GM19193 (cell line): ENCODE measurements at regions not wholly inside any gene's neighbourhood (a gene's known extent, or its start where the extent isn't known, plus 50 kb on each side); places are given as distances from the start of the nearest gene placed in this dataset.

ENCODE experiments used
- POLR2A ChIP-seq: IDR thresholded peaks from 4 replicates; pipeline ENCODE4 v1.6.1; 2011; ENCODE audit not compliant: insufficient read depth, insufficient read length; ENCODE audit errors: extremely low read depth

DNA sequence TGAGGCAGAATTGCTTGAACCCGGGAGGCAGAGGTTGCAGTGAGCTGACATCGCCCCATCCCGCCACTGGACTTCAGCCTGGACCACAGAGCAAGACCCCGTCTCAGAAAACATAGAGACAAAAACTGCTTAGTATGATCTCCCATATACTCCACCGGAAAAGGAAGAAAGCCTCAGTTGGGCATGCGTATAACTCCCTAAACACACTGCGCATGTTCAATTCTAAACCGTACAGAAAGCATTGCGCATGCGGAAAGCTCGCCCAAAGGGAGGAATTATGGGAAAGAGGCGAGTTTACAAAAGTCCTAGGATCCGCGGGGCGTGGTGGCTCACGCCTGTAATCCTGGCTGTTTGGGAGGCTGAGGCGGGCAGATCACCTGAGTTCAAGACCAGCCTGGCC is 312.7 kb upstream of the ERCC4 start:
- no peak for TF ChIP-seq POLR2A

DNA sequence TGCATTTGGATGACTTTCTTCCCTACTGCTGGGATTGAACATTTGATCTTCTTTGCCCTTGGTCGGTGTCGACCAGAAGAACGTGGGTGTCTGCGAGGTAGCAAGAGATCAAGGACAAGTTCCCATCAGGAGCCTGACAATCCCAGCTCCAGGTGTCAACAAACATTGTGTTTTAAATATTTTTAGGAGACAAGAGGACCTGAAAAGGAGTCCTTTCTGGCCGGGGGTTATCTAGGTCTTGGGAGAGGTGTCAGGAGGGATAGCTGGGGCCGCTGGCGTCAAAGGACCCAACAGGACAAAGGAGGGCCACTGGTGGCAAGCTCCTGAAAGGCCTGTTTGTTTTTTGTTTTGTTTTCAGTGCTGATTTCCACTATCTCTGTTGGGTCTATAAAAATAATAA is 308.4 kb upstream of the ERCC4 start:
- TF ChIP-seq POLR2A = no peak

DNA sequence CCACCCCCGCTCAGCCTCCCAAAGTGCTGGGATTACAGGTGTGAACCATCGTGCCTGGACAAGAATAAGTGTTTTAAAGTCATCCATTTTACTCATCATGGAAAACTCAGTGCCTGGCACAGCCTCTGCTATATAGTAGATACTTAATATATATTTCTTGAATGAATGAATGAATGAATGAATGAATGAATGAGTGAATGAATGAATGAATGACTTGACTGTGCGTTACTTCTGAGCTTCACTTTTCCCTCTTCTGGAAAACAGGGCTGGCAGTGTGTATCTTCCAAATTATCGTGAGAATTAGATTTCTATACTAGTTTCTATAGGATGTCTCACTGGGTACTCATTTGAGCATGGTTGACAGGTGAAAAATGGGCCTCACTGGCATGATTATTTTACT is 307.3 kb upstream of the ERCC4 start:
- TF ChIP-seq POLR2A = no peak

DNA sequence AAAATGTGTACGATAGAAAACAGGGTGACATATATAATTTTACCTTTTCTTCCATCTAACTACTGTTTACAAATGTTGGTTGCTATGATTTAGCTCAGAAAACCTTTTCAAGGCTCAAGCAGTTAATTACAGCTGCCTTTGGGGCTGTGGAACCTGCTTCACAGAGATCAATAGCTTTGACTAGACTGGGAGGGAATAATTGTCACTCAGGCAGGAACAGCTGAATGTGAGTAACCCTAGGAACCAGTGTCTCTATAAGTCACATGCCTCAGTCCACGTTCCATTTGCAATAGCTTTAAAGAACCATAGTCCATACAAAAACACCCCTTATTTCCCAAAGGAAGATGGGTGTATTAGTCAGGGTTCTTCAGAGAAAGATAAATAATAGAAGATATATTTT is 306.8 kb upstream of the ERCC4 start:
- TF ChIP-seq POLR2A = no peak

DNA sequence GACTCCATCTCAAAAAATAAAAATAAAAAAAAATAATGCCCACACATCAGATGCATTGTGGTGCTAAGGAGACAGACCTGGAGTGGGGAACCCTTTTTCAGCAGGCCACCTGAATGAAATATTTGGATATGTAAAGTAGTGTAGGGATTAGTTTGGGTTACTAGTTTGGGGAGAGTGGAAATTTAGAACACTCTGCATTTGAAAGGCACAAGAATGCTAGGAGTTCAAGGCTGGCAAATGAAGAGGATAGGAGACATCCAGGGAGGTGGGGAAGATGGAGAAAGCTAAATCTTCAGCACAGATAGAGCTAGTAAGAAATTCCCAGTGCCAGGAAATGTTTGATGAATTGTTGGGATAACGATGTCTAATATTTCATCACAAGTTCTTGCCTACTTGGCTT is 298.3 kb upstream of the ERCC4 start:
- no peak for TF ChIP-seq POLR2A

DNA sequence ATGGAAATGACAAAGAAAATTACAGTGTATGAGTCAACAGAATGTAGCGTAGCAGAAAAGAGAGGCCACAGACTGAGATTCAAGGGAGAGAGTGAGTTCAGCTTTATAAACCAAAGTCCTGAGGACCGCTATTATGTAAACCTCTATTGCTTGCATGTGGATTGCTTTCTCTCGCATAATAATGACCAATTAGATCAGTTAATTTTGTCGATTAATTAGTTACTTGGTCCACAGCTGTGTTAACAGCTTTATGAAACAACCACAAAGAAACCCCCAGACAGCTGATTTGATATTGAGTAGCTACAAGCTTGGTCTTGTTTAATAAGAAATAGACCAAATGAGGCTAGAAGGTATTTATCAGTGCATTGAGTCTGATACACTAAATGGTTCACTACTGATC is 291.8 kb upstream of the ERCC4 start:
- no peak for TF ChIP-seq POLR2A

DNA sequence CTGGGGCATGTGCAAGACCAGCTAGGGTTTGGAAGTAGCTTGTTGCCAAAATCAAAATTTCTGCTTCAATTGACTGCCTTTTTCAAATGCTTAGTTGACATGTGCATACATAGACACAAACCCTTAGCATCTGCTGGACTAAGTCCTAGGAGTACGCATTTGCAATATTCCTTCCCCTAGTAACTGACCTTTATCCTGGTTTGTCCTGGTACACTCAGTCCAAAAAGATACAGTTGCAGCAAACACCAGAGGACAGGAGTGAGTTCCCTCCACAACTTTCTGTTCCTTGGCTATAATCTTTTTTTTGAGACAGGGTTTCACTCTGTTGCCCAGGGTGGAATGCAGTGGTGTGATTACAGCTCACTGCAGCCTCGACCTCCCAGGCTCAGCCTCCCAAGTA is 290.2 kb upstream of the ERCC4 start:
- TF ChIP-seq POLR2A = no peak

DNA sequence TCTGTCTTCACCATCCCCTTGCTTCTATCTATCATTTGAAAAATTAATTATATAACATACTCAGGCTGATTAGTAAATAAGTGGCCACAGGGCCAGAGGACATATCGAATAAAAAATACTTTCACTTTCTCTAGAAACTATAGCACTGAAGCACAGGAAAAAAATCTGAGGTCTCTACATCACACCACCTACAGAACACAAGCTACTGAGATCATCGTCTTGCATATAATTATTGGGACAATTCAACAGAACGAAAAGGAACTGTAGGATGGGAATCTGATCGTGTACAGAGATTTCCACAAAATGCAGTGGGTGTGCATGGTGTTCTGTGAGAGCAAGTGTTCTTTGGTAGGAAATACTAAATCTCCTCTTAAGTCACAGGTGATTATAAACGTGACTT is 289.6 kb upstream of the ERCC4 start:
- no peak for TF ChIP-seq POLR2A

DNA sequence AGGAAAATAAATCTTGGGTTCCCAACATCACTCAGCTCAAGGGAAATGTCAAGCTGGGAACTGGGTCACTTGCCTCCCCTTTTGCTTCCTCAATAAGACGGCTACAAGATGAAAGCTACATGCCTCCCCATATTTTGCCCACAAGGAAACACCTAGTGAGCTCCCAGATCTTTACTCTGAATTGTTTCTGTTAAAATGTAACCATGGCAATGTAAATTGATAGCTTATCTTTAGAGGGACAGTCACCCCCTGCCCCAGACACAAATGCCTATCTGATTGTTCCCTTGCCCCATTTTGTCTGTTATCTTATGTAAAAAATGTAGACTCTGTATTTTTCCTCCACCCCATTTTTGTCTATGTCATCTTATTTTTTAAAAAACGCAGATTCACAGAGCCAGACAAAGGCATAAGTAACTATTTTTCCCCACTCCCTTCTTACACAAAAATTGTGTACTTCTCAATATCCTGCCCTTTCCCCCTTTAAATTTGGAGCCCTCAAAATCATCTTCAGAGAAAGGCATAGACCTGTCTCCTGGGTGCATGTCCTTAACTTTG is 288.7 kb upstream of the ERCC4 start:
- no peak for TF ChIP-seq POLR2A

DNA sequence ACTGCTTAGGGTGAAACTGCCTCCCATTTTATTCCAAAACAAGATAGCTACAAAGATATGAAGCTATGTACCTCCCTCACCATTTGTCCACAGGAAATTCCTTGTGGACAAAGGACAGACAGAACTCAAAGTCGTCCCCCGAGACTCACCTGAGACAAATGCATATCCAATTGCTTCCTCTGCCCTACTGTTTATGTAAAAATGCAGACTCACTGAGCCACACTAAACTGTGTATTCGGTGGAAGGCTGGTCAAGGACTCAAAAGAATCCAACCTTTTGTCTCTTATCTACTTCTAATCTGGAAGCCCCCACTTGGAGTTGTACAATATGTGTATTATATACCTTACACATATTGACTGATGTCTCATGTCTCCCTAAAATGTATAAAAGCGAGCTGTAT is 288.0 kb upstream of the ERCC4 start:
- TF ChIP-seq POLR2A = no peak

DNA sequence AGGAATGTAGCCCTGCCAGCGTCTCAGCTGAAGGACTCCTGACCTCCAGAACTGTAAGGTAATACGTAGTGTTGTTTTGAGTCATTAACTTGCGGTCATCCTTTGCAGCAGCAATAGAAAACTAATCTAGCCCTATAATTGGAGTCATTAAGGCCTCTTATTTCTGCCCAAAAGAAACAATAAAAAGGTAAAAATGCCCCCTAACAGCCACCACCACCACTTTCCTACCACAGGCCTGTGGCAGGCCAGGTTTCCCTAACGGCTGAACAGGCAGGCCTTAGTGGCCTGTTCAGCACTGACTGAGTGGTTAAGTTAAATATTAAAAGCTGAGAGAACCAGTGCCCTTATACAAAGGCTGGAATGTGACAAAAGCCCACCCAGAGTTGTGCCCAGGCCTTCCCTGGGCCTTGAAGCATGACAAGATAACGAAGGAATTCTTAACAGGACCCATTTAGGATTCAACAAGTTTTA is 286.5 kb upstream of the ERCC4 start:
- no peak for TF ChIP-seq POLR2A

DNA sequence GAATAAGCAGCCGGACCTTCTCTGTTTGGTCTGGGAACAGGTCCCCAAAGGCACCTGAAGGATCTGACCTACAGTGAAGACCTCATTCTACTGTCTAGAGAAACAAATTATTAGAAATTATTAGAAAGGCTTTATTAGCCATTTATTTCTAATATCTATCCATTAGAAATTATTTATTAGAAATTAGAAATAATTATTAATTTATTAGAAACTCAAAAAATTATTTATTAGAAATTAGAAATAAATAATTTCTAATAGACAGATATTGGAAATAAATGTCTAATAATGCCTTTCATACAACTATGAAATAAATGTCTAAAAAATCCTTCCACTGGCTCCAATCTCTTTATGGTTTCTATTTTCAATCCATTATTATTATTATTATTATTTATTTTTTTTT is 285.7 kb upstream of the ERCC4 start:
- no peak for TF ChIP-seq POLR2A

DNA sequence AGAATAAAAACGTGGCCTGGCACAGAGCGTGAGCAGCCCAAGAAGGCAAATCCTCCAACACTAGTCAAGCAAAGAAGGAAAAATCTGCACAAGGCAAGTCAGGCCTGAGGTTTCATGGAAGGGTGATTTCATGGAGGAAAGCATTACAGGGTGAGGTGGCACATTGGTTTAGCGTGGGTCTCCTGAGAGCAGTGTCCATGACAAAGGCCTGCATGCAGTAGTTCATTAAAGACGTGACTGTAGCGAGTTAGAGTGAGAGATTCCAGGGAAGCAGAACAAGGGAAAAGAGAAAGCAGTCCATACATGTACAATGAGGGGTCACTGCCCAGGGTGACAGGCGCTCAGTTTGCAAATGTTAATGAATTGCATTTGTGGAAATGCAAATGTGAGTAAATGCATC is 285.0 kb upstream of the ERCC4 start:
- TF ChIP-seq POLR2A = no peak

DNA sequence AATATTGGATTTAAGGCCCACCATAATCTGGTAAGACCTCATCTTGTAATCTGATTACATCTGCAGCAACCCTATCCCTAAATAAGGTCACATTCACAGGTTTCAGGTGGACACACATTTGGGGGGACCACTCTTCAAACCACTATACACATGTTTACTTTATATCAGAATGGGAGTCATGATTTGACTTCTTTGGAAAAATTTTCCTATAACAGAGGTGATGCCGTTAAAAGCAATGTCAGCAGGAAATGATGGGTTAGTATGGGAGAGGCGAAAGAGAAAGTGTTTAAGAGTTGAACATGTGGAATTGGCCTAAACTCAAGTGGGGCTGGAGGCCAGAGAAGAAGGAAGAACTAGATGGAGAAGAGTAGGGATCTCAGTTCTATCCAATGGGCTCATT is 281.7 kb upstream of the ERCC4 start:
- no peak for TF ChIP-seq POLR2A

DNA sequence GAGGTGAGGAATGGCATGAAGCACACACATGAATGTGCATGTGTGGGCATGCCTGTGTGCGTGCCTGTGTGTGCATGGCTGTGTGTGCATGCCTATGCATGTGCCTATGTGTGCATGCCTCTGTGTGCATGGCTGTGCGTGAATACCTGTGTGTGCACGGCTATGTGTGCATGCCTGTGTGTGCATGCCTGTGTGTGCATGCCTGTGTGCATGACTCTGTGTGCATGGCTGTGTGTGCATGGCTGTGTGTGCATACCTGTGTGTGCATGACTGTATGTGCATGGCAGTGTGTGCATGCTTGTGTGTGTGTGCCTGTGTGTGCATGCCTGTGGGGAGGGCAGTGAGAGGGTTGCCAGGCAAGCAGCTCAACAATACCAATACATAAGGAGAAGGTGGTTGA is 276.5 kb upstream of the ERCC4 start:
- no peak for TF ChIP-seq POLR2A

DNA sequence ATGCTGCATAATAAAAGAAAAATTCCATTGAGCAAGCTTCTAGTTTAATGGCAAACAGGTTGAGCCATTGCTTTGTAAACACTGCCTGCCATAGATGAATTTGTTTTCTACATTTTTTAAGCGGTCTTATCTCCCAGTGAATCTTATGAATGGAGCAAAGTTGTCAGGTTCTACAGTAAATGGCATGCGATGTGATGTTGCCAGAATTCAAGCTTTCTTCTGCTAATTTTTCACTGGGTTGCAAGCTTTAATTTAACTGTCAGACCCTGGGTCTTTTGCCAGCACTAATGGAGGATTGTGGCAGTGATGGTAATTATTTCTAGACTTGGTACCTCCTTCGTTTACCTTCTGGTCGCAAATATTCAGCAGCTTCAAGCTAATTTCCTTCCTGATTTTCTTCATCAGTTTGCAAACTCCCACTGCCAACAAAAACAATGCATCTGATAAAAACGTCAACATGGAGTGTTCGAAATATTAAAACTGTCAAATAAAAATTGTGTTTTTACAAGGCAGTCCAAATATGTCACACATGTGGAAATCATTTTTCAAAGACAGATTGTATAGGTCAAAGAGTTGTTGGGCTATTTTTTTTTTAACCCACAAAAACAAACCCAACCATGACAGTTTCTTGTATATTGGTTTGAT is 274.2 kb upstream of the ERCC4 start:
- TF ChIP-seq POLR2A = no peak

DNA sequence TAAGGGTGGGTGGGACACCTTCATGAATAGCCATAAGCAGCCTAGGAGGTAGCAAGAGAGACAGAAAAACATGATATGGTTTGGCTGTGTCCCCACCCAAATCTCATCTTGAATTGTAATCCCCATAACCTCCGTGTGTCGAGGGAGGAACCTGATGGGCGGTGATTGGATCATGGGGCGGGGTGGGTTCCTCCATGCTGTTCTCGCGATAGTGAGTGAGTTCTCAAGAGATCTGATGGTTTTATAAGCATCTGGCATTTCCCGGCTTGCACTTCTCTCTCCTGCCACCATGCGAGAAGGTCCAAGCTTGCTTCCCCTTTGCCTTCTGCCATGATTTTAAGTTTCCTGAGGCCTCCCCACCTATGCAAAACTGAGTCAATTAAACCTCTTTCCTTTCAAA is 259.1 kb upstream of the ERCC4 start:
- no peak for TF ChIP-seq POLR2A

DNA sequence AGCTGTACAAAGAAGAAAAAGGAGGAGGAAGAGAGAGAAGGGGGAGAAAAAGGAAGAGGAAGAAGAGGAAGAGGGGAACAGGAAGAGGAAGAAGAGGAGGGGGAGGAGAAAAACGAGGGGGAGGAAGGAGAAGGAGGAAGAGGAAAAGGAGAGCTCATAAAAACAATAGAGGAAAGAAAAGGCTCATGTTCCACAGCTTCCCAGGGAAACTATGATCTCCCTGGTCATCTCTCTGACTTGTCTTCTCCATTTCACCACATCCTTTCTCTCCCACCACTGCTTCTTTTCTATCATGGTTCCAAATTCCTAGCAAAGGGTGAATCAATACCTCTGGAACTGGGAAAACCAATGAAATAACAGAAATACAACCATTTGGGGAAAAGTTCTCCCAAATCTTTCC is 254.1 kb upstream of the ERCC4 start:
- TF ChIP-seq POLR2A = no peak

DNA sequence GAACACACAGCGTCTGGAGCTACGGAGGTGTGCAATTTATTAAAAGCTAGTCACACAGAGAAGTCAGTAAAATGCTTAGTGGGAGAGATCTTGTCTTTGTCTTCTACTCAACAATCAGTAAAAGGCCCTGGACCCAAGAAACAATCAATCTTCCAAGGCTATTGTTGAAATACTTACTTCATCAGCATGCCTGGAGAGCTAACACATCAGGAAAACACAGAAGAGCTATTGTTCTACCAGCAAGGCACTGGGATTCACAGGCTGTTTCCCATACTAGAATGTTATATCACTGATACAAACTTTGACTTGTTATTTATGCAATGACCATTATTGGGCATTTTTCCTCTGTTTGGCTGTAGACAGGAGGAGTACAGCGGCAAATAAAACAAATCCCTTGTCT is 247.8 kb upstream of the ERCC4 start:
- no peak for TF ChIP-seq POLR2A
